Memory B cell (primary cell): ENCODE measurements at regions not wholly inside any gene's neighbourhood (a gene's known extent, or its start where the extent isn't known, plus 50 kb on each side); places are given as distances from the start of the nearest gene placed in this dataset.

Experiments used
- ATAC-seq: fragments of 150-1000 bp; cut with Tn5 transposase; 2 replicates; pipeline ENCODE4 v1.10.0; 2021; ENCODE audit warnings: low read depth, mild to moderate bottlenecking, moderate library complexity
- DNase-seq, 2 donors: peaks; one replicate each; pipeline ENCODE4 v3.0.0; 2022; ENCODE audit warnings: low spot score in 2 of 2
- H3K27ac Mint-ChIP-seq: one replicate; pipeline ENCODE4 v1.8.0; 2022; ENCODE audit warnings: mild to moderate bottlenecking, moderate library complexity, mixed read lengths
- H3K27me3 Mint-ChIP-seq: one replicate; pipeline ENCODE4 v1.8.0; 2022; ENCODE audit warnings: mixed read lengths
- H3K36me3 Mint-ChIP-seq: one replicate; pipeline ENCODE4 v1.8.0; 2022; ENCODE audit warnings: mild to moderate bottlenecking, mixed read lengths
- H3K4me1 Mint-ChIP-seq: one replicate; pipeline ENCODE4 v1.8.0; 2022; ENCODE audit warnings: mixed read lengths
- H3K4me3 Mint-ChIP-seq: one replicate; pipeline ENCODE4 v1.8.0; 2022; ENCODE audit warnings: mild to moderate bottlenecking, moderate library complexity, mixed read lengths
- H3K9me3 Mint-ChIP-seq: one replicate; pipeline ENCODE4 v1.8.0; 2022; ENCODE audit warnings: mixed read lengths

- Mint-ChIP-seq H3K36me3 (no peaks in the 10 kb centered on the region), H3K27me3 (peaks cover 5% of the 10 kb centered on the region), H3K4me3 (no peak overlapping the region), H3K27ac (no peak overlapping the region), H3K4me1 (no peaks in the 10 kb centered on the region), H3K9me3 (peaks cover 3% of the 10 kb centered on the region)
- DNase-seq (no peak), ATAC-seq (no peak)
These were observed 87.7 kb downstream of the C16orf95 start for GRCh38 chr16:87229230-87230188.

GRCh38 chr16:87230571-87230970, 86.6 kb downstream of the C16orf95 start:
- no peaks in the 10 kb centered on the region for H3K36me3 Mint-ChIP-seq
- ATAC-seq = no peak
- H3K9me3 Mint-ChIP-seq = peaks cover 3% of the 10 kb centered on the region
- peaks cover 6% of the 10 kb centered on the region for H3K27me3 Mint-ChIP-seq
- DNase-seq = no peak
- peaks cover 2% of the 10 kb centered on the region for H3K4me1 Mint-ChIP-seq
- H3K4me3 Mint-ChIP-seq = no peak overlapping the region
- H3K27ac Mint-ChIP-seq = no peak overlapping the region

- peaks cover 9% of the 10 kb centered on the region for H3K4me1 Mint-ChIP-seq
- H3K36me3 Mint-ChIP-seq = no peaks in the 10 kb centered on the region
- H3K27ac Mint-ChIP-seq = no peak overlapping the region
- peaks cover 8% of the 10 kb centered on the region for H3K27me3 Mint-ChIP-seq
- no peak overlapping the region for H3K4me3 Mint-ChIP-seq
- peaks cover 3% of the 10 kb centered on the region for H3K9me3 Mint-ChIP-seq
- DNase-seq = no peak
- no peak for ATAC-seq
These were observed 85.9 kb downstream of the C16orf95 start for GRCh38 chr16:87231295-87231694.

- H3K4me1 Mint-ChIP-seq = peaks cover 13% of the 10 kb centered on the region
- H3K36me3 Mint-ChIP-seq = no peaks in the 10 kb centered on the region
- peaks cover 3% of the 10 kb centered on the region for H3K9me3 Mint-ChIP-seq
- ATAC-seq = no peak
- no peak overlapping the region for H3K27ac Mint-ChIP-seq
- H3K27me3 Mint-ChIP-seq = peaks cover 8% of the 10 kb centered on the region
- no peak overlapping the region for H3K4me3 Mint-ChIP-seq
- no peak for DNase-seq
These were observed 85.3 kb downstream of the C16orf95 start for GRCh38 chr16:87231911-87232310.

- Mint-ChIP-seq H3K27me3 (peaks cover 13% of the 10 kb centered on the region), H3K27ac (no peak overlapping the region), H3K9me3 (peaks cover 3% of the 10 kb centered on the region), H3K4me3 (no peak overlapping the region), H3K4me1 (peaks cover 13% of the 10 kb centered on the region), H3K36me3 (no peaks in the 10 kb centered on the region)
- ATAC-seq (no peak), DNase-seq (no peak)
These were observed 83.3 kb downstream of the C16orf95 start for GRCh38 chr16:87233928-87234327.

GRCh38 chr16:87234601-87235000, 82.6 kb downstream of the C16orf95 start:
- peaks cover 13% of the 10 kb centered on the region for H3K4me1 Mint-ChIP-seq
- H3K27ac Mint-ChIP-seq = no peak overlapping the region

GRCh38 chr16:87235810-87236515, 81.2 kb downstream of the C16orf95 start:
- Mint-ChIP-seq H3K36me3 (no peaks in the 10 kb centered on the region), H3K4me1 (peaks cover 13% of the 10 kb centered on the region), H3K9me3 (peaks cover 3% of the 10 kb centered on the region), H3K4me3 (peak overlapping the region; percentile 45), H3K27ac (no peak overlapping the region), H3K27me3 (peaks cover 19% of the 10 kb centered on the region)
- peak; percentile 31 for ATAC-seq
- no peak for DNase-seq

More at GRCh38 chr16:87234601-87235000, 82.6 kb downstream of the C16orf95 start:
- no peak for ATAC-seq
- no peak overlapping the region for H3K4me3 Mint-ChIP-seq
- no peak for DNase-seq
- peaks cover 11% of the 10 kb centered on the region for H3K27me3 Mint-ChIP-seq
- H3K9me3 Mint-ChIP-seq = peaks cover 3% of the 10 kb centered on the region
- H3K36me3 Mint-ChIP-seq = no peaks in the 10 kb centered on the region

- Mint-ChIP-seq H3K36me3 (no peaks in the 10 kb centered on the region), H3K27me3 (peaks cover 19% of the 10 kb centered on the region), H3K4me1 (peaks cover 13% of the 10 kb centered on the region), H3K4me3 (peak overlapping the region; percentile 45), H3K9me3 (peaks cover under 1% of the 10 kb centered on the region), H3K27ac (no peak overlapping the region)
- DNase-seq = no peak
- peak; percentile 5 for ATAC-seq
These were observed 80.6 kb downstream of the C16orf95 start for GRCh38 chr16:87236516-87237115.

- ATAC-seq (no peak), DNase-seq (no peak)
- Mint-ChIP-seq H3K36me3 (no peaks in the 10 kb centered on the region), H3K4me1 (peaks cover 13% of the 10 kb centered on the region), H3K9me3 (no peaks in the 10 kb centered on the region), H3K27me3 (peaks cover 17% of the 10 kb centered on the region), H3K4me3 (no peak overlapping the region), H3K27ac (no peak overlapping the region)
These were observed 78.9 kb downstream of the C16orf95 start for GRCh38 chr16:87238361-87238715.

GRCh38 chr16:87239545-87239944, 77.6 kb downstream of the C16orf95 start:
- H3K9me3 Mint-ChIP-seq = no peaks in the 10 kb centered on the region
- ATAC-seq (no peak), DNase-seq (no peak)
- no peaks in the 10 kb centered on the region for H3K36me3 Mint-ChIP-seq
- H3K27ac Mint-ChIP-seq = no peak overlapping the region
- H3K4me1 Mint-ChIP-seq = peaks cover 13% of the 10 kb centered on the region
- H3K27me3 Mint-ChIP-seq = peaks cover 18% of the 10 kb centered on the region
- H3K4me3 Mint-ChIP-seq = no peak overlapping the region

- no peak overlapping the region for H3K27ac Mint-ChIP-seq
- ATAC-seq = no peak
- no peaks in the 10 kb centered on the region for H3K9me3 Mint-ChIP-seq
- peaks cover 19% of the 10 kb centered on the region for H3K27me3 Mint-ChIP-seq
- no peaks in the 10 kb centered on the region for H3K36me3 Mint-ChIP-seq
- peaks cover 12% of the 10 kb centered on the region for H3K4me1 Mint-ChIP-seq
- no peak overlapping the region for H3K4me3 Mint-ChIP-seq
- no peak for DNase-seq
These were observed 76.7 kb downstream of the C16orf95 start for GRCh38 chr16:87240211-87241136.

- ATAC-seq (no peak), DNase-seq (no peak)
- Mint-ChIP-seq H3K4me1 (peaks cover 5% of the 10 kb centered on the region), H3K36me3 (no peaks in the 10 kb centered on the region), H3K4me3 (no peak overlapping the region), H3K27me3 (peaks cover 18% of the 10 kb centered on the region), H3K27ac (no peak overlapping the region), H3K9me3 (no peaks in the 10 kb centered on the region)
These were observed 75.9 kb downstream of the C16orf95 start for GRCh38 chr16:87241137-87241771.

- peaks cover 20% of the 10 kb centered on the region for H3K27me3 Mint-ChIP-seq
- no peak for ATAC-seq
These were observed 73.7 kb downstream of the C16orf95 start for GRCh38 chr16:87243478-87243877.

More at GRCh38 chr16:87243478-87243877, 73.7 kb downstream of the C16orf95 start:
- peak overlapping the region; percentile 19 for H3K27ac Mint-ChIP-seq
- no peak for DNase-seq
- H3K4me1 Mint-ChIP-seq = no peaks in the 10 kb centered on the region
- no peaks in the 10 kb centered on the region for H3K9me3 Mint-ChIP-seq
- no peak overlapping the region for H3K4me3 Mint-ChIP-seq
- H3K36me3 Mint-ChIP-seq = no peaks in the 10 kb centered on the region
